CD4-positive, alpha-beta T cell (primary cell): ENCODE measurements at regions not wholly inside any gene's neighbourhood (a gene's known extent, or its start where the extent isn't known, plus 50 kb on each side); places are given as distances from the start of the nearest gene placed in this dataset.

Source experiments
- ATAC-seq: fragments of 200-7000 bp; cut with Tn5 transposase; one replicate; pipeline ENCODE4 v1.10.0; 2022; ENCODE audit warnings: mild to moderate bottlenecking; ENCODE audit not compliant: poor library complexity
- CTCF ChIA-PET: fragments of 350-600 bp; sonication (Branson Sonifier 250); formaldehyde crosslinking; loops from one replicate; lab custom pipeline; 2021; ENCODE audit warnings: antibody characterized with exemption, inconsistent platforms; lab: Charles Lee
- POLR2A ChIA-PET: fragments of 350-600 bp; sonication (Branson Sonifier 250); formaldehyde crosslinking; loops from one replicate; lab custom pipeline; 2021; ENCODE audit warnings: antibody characterized with exemption, inconsistent platforms; lab: Charles Lee
- DNase-seq, 14 experiments: peaks; one replicate each; pipeline ENCODE4 v3.0.0-alpha.2; 2013 to 2020; ENCODE audit warnings: mixed read lengths in 2 of 14
- H3K27ac ChIP-seq, 2 donors: one replicate each; pipeline versions ENCODE4 v1.5.1 to v1.7.0; 2013; ENCODE audit warnings: low read length in 2 of 2, low read depth in 1 of 2, mild to moderate bottlenecking in 1 of 2
- H3K27me3 ChIP-seq, 2 experiments: 1 replicate in 1 of 2; 2 replicates in 1 of 2; pipeline versions ENCODE4 v1.6.1 to v1.7.0; 2013; ENCODE audit warnings: low read length in 2 of 2, control low read depth in 1 of 2, mild to moderate bottlenecking in 1 of 2, moderate library complexity in 1 of 2; ENCODE audit not compliant: insufficient read depth in 2 of 2, control insufficient read depth in 1 of 2
- H3K36me3 ChIP-seq: one replicate; pipeline ENCODE4 v1.6.1; 2013; ENCODE audit warnings: low read length, control low read depth; ENCODE audit not compliant: insufficient read depth
- H3K4me1 ChIP-seq: one replicate; pipeline ENCODE4 v1.6.1; 2013; ENCODE audit warnings: low read length, control low read depth; ENCODE audit not compliant: insufficient read depth
- H3K4me3 ChIP-seq: one replicate; pipeline ENCODE4 v1.5.1; 2013; ENCODE audit warnings: mild to moderate bottlenecking, low read length, moderate library complexity
- H3K9me3 ChIP-seq, 2 experiments: 1 replicate in 1 of 2; 2 replicates in 1 of 2; pipeline versions ENCODE4 v1.6.1 to v1.7.0; 2013; ENCODE audit warnings: low read length in 2 of 2, mild to moderate bottlenecking in 2 of 2, control low read depth in 1 of 2, moderate library complexity in 1 of 2; ENCODE audit not compliant: control insufficient read depth in 1 of 2, insufficient read depth in 1 of 2
- H3K27ac Mint-ChIP-seq: one replicate; pipeline ENCODE4 v1.8.0; 2020; ENCODE audit warnings: mixed read lengths
- H3K27me3 Mint-ChIP-seq: one replicate; pipeline ENCODE4 v1.8.0; 2021; ENCODE audit warnings: mixed read lengths
- H3K36me3 Mint-ChIP-seq: one replicate; pipeline ENCODE4 v1.8.0; 2021; ENCODE audit warnings: low read depth, mixed read lengths
- H3K4me1 Mint-ChIP-seq: one replicate; pipeline ENCODE4 v1.8.0; 2021; ENCODE audit warnings: low read depth, mixed read lengths
- H3K4me3 Mint-ChIP-seq: one replicate; pipeline ENCODE4 v1.8.0; 2020; ENCODE audit warnings: mild to moderate bottlenecking, mixed read lengths
- H3K9me3 Mint-ChIP-seq: one replicate; pipeline ENCODE4 v1.8.0; 2020; ENCODE audit warnings: mixed read lengths
- intact Hi-C, 2 experiments: fragments of 100-400 bp; cut with DNase I in 1 of 2; cut with micrococcal nuclease in 1 of 2; formaldehyde crosslinking; loops; one replicate each; pipeline versions ENCODE4 v1.15.1 to v1.9.0; 2023 to 2025; cut with DNase I, micrococcal nuclease
- TF ChIP-seq, protein P1 (sequence below): fragments of 200-600 bp; IDR thresholded peaks from one replicate; pipeline ENCODE4 v1.8.0; 2022; ENCODE audit warnings: antibody characterized with exemption, mild to moderate bottlenecking

DNA sequence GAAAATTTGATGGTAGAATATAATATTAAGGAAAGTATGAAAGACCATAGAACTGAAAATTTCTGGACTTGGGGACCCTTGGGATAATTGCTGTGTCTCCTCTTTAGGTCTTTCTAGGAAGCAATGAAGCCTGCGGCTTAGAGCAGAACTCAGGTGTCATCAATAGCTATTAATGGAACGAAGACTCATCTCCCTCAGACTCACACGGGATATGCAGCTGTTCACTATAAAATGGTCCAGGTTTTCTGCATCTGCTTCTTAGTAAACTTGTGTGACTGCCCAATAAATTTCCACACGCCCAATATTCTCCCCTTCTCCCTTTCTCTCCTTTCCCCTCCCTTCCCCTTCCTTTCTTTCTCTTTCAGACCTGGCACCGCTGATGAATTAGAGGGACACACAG, 392.5 kb downstream of the HLX start:
- no peaks in the 10 kb centered on the region for H3K4me1 Mint-ChIP-seq
- ATAC-seq (no peak), DNase-seq (no peak)
- no peak overlapping the region for H3K4me3 ChIP-seq
- H3K36me3 Mint-ChIP-seq = no peaks in the 10 kb centered on the region
- intact Hi-C loops = no loop called here
- H3K27me3 Mint-ChIP-seq = no peaks in the 10 kb centered on the region
- H3K4me3 Mint-ChIP-seq = no peak overlapping the region
- H3K4me1 ChIP-seq = no peaks in the 10 kb centered on the region
- H3K36me3 ChIP-seq = no peaks in the 10 kb centered on the region
- no peaks in the 10 kb centered on the region for H3K27me3 ChIP-seq
- no peak overlapping the region for H3K27ac Mint-ChIP-seq
- no peaks in the 10 kb centered on the region for H3K9me3 ChIP-seq
- TF ChIP-seq, protein P1, sequence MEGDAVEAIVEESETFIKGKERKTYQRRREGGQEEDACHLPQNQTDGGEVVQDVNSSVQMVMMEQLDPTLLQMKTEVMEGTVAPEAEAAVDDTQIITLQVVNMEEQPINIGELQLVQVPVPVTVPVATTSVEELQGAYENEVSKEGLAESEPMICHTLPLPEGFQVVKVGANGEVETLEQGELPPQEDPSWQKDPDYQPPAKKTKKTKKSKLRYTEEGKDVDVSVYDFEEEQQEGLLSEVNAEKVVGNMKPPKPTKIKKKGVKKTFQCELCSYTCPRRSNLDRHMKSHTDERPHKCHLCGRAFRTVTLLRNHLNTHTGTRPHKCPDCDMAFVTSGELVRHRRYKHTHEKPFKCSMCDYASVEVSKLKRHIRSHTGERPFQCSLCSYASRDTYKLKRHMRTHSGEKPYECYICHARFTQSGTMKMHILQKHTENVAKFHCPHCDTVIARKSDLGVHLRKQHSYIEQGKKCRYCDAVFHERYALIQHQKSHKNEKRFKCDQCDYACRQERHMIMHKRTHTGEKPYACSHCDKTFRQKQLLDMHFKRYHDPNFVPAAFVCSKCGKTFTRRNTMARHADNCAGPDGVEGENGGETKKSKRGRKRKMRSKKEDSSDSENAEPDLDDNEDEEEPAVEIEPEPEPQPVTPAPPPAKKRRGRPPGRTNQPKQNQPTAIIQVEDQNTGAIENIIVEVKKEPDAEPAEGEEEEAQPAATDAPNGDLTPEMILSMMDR = no peak
- no peak overlapping the region for H3K27ac ChIP-seq
- CTCF ChIA-PET = no interaction called here
- POLR2A ChIA-PET = no interaction called here
- no peaks in the 10 kb centered on the region for H3K9me3 Mint-ChIP-seq

- no peak overlapping the region for H3K27ac Mint-ChIP-seq
- DNase-seq (no peak), ATAC-seq (no peak)
- Histone ChIP-seq H3K4me1 (no peaks in the 10 kb centered on the region), H3K4me3 (no peak overlapping the region), H3K9me3 (no peaks in the 10 kb centered on the region), H3K27me3 (no peaks in the 10 kb centered on the region), H3K27ac (no peak overlapping the region), H3K36me3 (no peaks in the 10 kb centered on the region)
- TF ChIP-seq, protein P1 = no peak
- no peaks in the 10 kb centered on the region for H3K36me3 Mint-ChIP-seq
- intact Hi-C loops = no loop called here
- no peaks in the 10 kb centered on the region for H3K4me1 Mint-ChIP-seq
- no peak overlapping the region for H3K4me3 Mint-ChIP-seq
- ChIA-PET POLR2A (no interaction called here), CTCF (no interaction called here)
- no peaks in the 10 kb centered on the region for H3K9me3 Mint-ChIP-seq
- H3K27me3 Mint-ChIP-seq = no peaks in the 10 kb centered on the region
Measured at GRCh38 chr1:221272940-221273339, 393.7 kb downstream of the HLX start.

DNA sequence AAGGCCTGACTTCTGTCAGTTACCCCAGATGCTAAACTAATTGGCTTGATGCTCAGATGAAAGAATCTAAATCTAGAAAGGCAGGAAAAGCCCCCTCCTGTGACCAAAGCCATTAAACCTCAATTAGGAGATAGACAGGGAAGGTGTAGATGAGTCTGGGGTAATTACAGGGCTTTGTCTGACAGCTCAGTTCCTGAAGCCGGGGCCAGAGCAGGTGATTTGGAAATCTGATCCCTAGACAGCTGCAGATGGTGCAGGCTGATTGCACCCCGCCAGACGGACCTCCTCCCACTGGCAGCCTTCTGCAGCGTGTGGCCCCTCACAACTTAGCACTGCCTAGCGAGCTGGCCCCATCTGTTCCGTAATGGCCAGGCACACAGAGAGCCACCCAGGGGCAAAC, 395.1 kb downstream of the HLX start:
- H3K9me3 Mint-ChIP-seq = no peaks in the 10 kb centered on the region
- no peak overlapping the region for H3K27ac Mint-ChIP-seq
- Histone ChIP-seq H3K27ac (no peak overlapping the region), H3K36me3 (no peaks in the 10 kb centered on the region), H3K27me3 (no peaks in the 10 kb centered on the region), H3K9me3 (no peaks in the 10 kb centered on the region), H3K4me3 (no peak overlapping the region), H3K4me1 (no peaks in the 10 kb centered on the region)
- ChIA-PET CTCF (no interaction called here), POLR2A (no interaction called here)
- intact Hi-C loops = no loop called here
- TF ChIP-seq, protein P1 = no peak
- DNase-seq = no peak
- H3K4me1 Mint-ChIP-seq = no peaks in the 10 kb centered on the region
- no peaks in the 10 kb centered on the region for H3K36me3 Mint-ChIP-seq
- H3K27me3 Mint-ChIP-seq = no peaks in the 10 kb centered on the region
- no peak for ATAC-seq
- no peak overlapping the region for H3K4me3 Mint-ChIP-seq
